Right renal pelvis (tissue), 4 donors: ENCODE measurements at regions not wholly inside any gene's neighbourhood (a gene's known extent, or its start where the extent isn't known, plus 50 kb on each side); places are given as distances from the start of the nearest gene placed in this dataset.
"Not testable (repeated sequence)": the region's sequence is repeated elsewhere in the genome, so short reads cannot be mapped to it uniquely, and the experiment has no call there.

Experiments used
- DNase-seq, 4 donors: peaks; one replicate each; pipeline ENCODE4 v3.0.0-alpha.2; 2013; ENCODE audit warnings: low read depth in 4 of 4, low spot score in 3 of 4, missing footprints in 1 of 4

GRCh38 chr5:10921160-10921559, 160.1 kb upstream of the DAP start:
- no peak for DNase-seq

- DNase-seq: no peak
Observed at GRCh38 chr5:10920400-10920799, 159.4 kb upstream of the DAP start.

DNA sequence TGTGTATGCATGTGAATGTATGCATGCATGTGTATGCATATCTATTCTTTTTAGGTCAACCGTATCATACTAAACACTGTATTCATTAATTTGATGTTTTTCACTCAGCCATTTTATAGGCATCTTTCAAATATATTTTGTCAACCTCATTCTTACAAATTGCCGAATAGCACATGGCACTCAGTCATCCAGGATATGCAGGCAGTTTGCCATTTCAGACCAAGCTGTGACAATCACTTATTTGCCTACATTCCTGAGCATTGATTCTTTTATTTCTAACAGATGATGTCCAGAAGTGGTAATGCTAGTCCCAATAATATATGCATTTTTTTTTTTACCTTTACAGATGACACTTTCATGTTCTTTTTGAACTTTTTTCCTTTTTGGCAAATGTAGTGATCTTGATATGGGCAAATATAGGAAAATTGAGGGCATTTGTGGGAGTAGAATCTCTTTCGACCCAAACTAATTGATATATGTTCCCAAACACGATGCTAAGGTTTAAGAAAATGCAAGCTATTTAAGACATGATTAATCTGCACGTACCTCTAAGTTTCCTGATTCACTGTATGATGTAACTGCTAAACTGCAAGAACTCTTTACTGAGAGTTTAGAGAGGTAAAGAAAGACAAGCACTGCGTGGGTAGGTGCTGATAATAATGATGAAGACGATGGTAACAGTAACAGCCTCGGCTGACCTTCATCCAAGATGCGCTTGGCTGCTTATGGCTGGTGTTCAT, 153.9 kb upstream of the DAP start:
- no peak for DNase-seq

DNA sequence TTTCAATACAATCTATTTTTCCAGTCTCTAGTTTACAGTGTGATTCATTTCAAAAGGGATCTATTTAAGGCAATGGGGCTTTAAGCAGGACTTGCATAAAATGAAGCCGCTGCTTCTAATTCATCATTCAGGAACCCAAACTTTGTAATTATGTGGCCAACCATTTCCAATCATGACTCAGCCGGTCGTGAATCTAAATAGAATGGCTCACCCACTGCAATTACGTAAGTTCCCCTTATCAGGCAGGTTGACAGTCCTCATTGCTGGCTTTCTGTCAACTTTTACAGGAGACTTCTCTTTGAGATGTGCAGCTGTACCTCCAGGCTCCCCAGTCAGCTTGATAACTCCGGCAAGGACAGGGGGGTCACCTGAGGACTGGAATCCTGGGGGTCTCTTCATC, 152.8 kb upstream of the DAP start:
- no peak for DNase-seq

GRCh38 chr5:10913181-10913810, 152.3 kb upstream of the DAP start:
- DNase-seq: no peak

DNA sequence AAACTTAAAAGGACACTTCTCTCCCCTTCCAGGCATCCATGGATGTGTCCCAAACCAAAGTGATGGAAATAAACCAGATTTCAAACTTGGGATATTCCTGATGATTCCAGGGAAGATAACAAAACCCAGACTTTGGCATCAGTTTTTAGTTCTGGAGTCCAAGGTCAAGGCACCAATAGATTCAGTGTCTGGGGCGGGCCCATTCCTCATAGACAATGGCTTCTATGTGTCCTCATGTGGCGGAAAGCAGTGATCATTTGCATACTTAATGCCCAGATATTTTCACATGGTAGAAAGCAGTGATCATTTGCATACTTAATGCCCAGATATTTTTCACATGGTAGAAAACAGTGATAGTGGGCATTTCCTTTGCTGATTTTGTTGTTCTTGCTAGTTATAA, 151.4 kb upstream of the DAP start:
- DNase-seq: no peak

DNA sequence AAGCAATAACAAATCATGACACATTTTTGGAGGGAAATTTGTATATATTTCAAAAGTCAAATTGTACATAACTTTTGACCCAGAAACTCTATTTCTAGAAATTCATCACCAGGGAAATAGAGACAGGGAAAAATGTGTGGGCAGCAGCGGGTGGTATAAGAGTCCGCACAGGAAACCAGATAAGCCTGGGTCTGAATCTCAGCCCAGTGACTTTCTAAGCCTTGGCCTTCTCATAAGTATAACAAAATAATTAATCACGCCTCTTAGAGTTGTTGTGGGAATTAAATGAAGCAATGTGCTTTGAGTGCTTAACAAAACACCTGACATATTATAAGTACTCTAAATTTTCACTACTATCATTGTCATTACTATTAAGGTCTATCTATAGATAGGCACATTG, 149.2 kb upstream of the DAP start:
- DNase-seq: no peak

GRCh38 chr5:10904862-10905432, 143.9 kb upstream of the DAP start:
- DNase-seq: no peak

- DNase-seq: no peak
Observed at GRCh38 chr5:10903786-10904560, 142.9 kb upstream of the DAP start.

- no peak for DNase-seq
Observed at GRCh38 chr5:10902145-10902544, 141.1 kb upstream of the DAP start.

GRCh38 chr5:10898514-10898913, 137.5 kb upstream of the DAP start:
- no peak for DNase-seq

- DNase-seq: no peak
Observed at GRCh38 chr5:10896016-10896415, 135.0 kb upstream of the DAP start.

- no peak for DNase-seq
Observed at GRCh38 chr5:10894445-10895054, 133.5 kb upstream of the DAP start.

DNA sequence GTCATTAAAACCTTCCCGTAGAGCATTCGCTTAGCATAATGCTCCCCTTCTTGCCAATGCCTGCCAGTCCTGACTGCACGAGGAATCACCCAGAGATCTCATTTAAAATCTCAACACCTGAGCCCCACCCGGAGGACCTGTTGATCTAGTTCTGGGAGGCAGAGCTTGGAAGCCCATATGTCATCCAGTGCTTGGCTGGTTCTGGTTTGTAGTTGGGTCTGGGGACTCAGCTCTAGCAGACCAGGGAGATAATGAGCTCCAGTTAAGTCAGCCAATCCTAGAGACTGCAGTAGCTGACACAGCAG, 131.8 kb upstream of the DAP start:
- no peak for DNase-seq

DNA sequence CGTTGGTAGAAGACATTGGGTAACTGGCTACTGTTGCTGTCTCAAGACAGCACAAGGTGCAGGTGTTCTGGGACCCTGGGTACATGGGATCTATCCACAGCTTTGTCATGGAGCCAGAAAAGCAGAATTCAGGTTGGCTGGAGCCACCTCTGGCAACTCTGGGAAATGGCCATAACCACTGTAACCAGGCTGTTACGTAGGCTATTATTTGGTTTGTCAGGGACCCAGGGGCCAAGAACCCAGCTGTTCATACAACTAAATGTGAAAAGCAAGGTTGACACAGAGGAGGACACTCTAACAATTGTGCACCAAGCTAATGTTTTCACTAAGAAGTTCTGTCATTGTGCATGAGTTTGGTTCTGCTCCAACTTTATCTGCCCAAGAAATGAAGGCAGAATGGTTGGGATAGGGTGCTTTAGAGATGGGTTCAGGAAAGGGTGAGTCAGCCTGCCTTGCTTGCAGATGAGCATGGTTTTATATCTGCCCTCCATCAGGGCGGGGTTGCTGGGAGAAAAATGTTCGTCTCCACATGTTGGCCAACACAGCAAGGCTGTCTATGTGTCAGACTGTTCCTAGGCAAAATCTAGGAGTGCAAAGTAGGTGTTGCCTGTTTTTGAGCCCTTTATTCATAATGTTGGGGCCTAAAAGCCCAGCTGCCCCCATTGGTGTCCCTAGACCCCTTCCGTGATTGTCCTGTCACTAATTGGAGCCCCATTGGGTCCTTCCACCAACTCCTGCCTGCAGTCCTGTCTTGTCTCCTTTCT, 131.3 kb upstream of the DAP start:
- no peak for DNase-seq

GRCh38 chr5:10891193-10891592, 130.2 kb upstream of the DAP start:
- DNase-seq: no peak

DNA sequence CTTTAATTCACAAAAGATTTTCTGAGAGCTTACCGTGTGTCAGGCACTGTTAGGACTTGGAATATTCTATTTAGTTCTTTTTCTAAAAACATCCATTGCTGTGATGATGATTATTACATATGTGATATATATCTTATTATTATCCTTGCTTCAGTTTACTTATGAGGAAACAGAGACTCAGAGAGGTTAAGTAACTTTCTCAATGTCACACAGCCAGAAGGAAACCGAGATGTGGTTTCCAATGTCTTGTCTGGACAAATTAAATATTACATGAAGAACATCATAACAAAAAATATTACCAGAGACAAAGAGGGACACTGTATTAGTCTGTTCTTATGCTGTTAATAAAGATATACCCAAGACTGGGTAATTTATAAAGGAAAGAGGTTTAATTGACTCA, 125.5 kb upstream of the DAP start:
- DNase-seq: no peak

GRCh38 chr5:10885026-10885425, 124.0 kb upstream of the DAP start:
- DNase-seq: no peak

GRCh38 chr5:10883945-10884344, 122.9 kb upstream of the DAP start:
- not testable (repeated sequence) for DNase-seq

- no peak for DNase-seq
Observed at GRCh38 chr5:10880934-10881333, 119.9 kb upstream of the DAP start.
